Fibroblast of lung (primary cell): ENCODE measurements at regions not wholly inside any gene's neighbourhood (a gene's known extent, or its start where the extent isn't known, plus 50 kb on each side); places are given as distances from the start of the nearest gene placed in this dataset.

Experiments
- DNase-seq, 2 donors: peaks; one replicate each; pipeline versions ENCODE4 v3.0.0 to v3.0.0-alpha.2; 2010; ENCODE audit warnings: low read depth in 2 of 2
- H2AFZ ChIP-seq: 2 replicates; pipeline ENCODE4 v1.5.1; 2012; ENCODE audit warnings: low read length, control low read depth, inconsistent platforms
- H3K27ac ChIP-seq: 2 replicates; pipeline ENCODE4 v1.5.1; 2011; ENCODE audit warnings: low read length, control low read depth; ENCODE audit not compliant: insufficient read depth
- H3K27me3 ChIP-seq: 2 replicates; pipeline ENCODE4 v1.5.1; 2011; ENCODE audit warnings: mild to moderate bottlenecking, low read length; ENCODE audit not compliant: control insufficient read depth, insufficient read depth
- H3K36me3 ChIP-seq: 2 replicates; pipeline ENCODE4 v1.5.1; 2011; ENCODE audit warnings: low read length; ENCODE audit not compliant: control insufficient read depth, insufficient read depth
- H3K4me1 ChIP-seq: 2 replicates; pipeline ENCODE4 v1.5.1; 2011; ENCODE audit warnings: low read length; ENCODE audit not compliant: control insufficient read depth, insufficient read depth; ENCODE audit errors: extremely low read depth
- H3K4me2 ChIP-seq: 2 replicates; pipeline ENCODE4 v1.5.1; 2011; ENCODE audit warnings: low read length, control low read depth; ENCODE audit not compliant: insufficient read depth; ENCODE audit errors: extremely low read depth
- H3K4me3 ChIP-seq, 4 experiments: fragments of 200-600 bp in 1 of 4; sonication (generic) in 1 of 4; replicated peaks in 1 of 4; 2 replicates each; pipeline ENCODE4 v1.5.1; 2011 to 2016; ENCODE audit warnings: low read length in 4 of 4, low read depth in 3 of 4, mild to moderate bottlenecking in 3 of 4, control low read depth in 2 of 4, inconsistent platforms in 1 of 4, mixed read lengths in 1 of 4; ENCODE audit not compliant: insufficient read depth in 1 of 4; ENCODE audit errors: control extremely low read depth in 1 of 4
- H3K79me2 ChIP-seq: 2 replicates; pipeline ENCODE4 v1.5.1; 2012; ENCODE audit warnings: mild to moderate bottlenecking, low read length, inconsistent platforms; ENCODE audit not compliant: control insufficient read depth, insufficient read depth
- H3K9ac ChIP-seq: 2 replicates; pipeline ENCODE4 v1.5.1; 2011; ENCODE audit warnings: mild to moderate bottlenecking, low read length, control low read depth; ENCODE audit not compliant: insufficient read depth
- H3K9me3 ChIP-seq: 2 replicates; pipeline ENCODE4 v1.5.1; 2012; ENCODE audit warnings: low read depth, low read length; ENCODE audit not compliant: control insufficient read depth, insufficient read depth
- H4K20me1 ChIP-seq: 2 replicates; pipeline ENCODE4 v1.5.1; 2011; ENCODE audit warnings: low read length; ENCODE audit not compliant: control insufficient read depth, insufficient read depth; ENCODE audit errors: extremely low read depth
- EZH2 ChIP-seq: IDR thresholded peaks from 2 replicates; pipeline ENCODE4 v1.5.1; 2012; ENCODE audit warnings: low read length, control low read depth, mild to moderate bottlenecking; ENCODE audit errors: missing control alignments
- TF ChIP-seq, protein P1 (sequence below), 2 donors: IDR thresholded peaks in 1 of 2; conservative IDR thresholded peaks in 1 of 2; 1 replicate in 1 of 2; 2 replicates in 1 of 2; pipeline ENCODE4 v1.5.1; 2011 to 2012; ENCODE audit warnings: low read length in 2 of 2, control low read depth in 1 of 2, inconsistent platforms in 1 of 2, low read depth in 1 of 2, mild to moderate bottlenecking in 1 of 2

DNA sequence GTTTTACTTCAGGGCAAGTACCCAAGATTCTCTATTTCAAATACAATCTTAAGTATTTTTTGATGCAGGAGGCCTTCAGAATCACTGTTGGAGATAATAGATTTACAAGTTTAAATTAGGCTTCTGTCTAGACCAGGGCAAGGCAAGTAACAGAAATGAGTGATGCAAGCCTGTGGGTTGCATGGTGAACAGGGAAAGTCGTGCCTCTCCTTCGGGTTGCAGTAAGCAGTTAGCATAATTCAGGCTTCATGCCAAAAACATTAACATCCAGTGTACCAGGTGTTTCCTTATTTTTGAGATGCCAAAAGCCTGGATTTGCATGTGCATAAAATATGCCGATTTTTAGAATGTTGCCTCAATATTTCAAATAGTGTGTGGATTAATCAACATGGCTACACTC lies 369.0 kb downstream of the CAAP1 start:
- Histone ChIP-seq H3K27ac (no peak overlapping the region), H3K9me3 (no peaks in the 10 kb centered on the region), H3K4me1 (no peaks in the 10 kb centered on the region), H3K4me2 (no peak overlapping the region), H3K36me3 (no peaks in the 10 kb centered on the region), H4K20me1 (no peaks in the 10 kb centered on the region), H2AFZ (no peak overlapping the region), H3K4me3 (no peak overlapping the region), H3K79me2 (no peaks in the 10 kb centered on the region), H3K27me3 (no peaks in the 10 kb centered on the region), H3K9ac (no peak overlapping the region)
- no peak for DNase-seq
- TF ChIP-seq, protein P1, sequence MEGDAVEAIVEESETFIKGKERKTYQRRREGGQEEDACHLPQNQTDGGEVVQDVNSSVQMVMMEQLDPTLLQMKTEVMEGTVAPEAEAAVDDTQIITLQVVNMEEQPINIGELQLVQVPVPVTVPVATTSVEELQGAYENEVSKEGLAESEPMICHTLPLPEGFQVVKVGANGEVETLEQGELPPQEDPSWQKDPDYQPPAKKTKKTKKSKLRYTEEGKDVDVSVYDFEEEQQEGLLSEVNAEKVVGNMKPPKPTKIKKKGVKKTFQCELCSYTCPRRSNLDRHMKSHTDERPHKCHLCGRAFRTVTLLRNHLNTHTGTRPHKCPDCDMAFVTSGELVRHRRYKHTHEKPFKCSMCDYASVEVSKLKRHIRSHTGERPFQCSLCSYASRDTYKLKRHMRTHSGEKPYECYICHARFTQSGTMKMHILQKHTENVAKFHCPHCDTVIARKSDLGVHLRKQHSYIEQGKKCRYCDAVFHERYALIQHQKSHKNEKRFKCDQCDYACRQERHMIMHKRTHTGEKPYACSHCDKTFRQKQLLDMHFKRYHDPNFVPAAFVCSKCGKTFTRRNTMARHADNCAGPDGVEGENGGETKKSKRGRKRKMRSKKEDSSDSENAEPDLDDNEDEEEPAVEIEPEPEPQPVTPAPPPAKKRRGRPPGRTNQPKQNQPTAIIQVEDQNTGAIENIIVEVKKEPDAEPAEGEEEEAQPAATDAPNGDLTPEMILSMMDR (conservative IDR thresholded peaks at IDR 0.05 in 1 of 2, IDR thresholded peaks at IDR 0.05 in 1 of 2; ENCODE audit: low read depth in 1 of 2, low read length in 2 of 2): no peak
- TF ChIP-seq EZH2: no peak

DNA sequence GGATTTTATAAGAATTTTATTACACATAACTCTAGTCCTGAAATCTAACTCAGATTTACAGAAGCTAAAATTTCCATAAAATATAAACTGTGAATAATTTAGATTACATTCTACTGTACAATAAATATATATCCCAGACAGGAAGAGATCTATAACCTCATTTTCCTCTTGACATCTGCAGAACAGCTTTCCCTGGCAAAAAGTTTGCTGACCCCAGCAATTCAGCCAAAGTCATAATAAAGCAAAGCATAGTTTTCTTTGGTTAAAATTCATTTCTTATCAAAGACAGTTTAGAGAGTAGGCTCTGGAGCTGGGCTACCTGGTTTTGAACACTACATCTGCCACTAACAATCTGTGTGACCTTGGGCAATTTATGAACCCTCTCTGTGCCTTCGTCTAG lies 372.5 kb downstream of the CAAP1 start:
- no peak for DNase-seq
- no peak overlapping the region for H3K27ac ChIP-seq

DNA sequence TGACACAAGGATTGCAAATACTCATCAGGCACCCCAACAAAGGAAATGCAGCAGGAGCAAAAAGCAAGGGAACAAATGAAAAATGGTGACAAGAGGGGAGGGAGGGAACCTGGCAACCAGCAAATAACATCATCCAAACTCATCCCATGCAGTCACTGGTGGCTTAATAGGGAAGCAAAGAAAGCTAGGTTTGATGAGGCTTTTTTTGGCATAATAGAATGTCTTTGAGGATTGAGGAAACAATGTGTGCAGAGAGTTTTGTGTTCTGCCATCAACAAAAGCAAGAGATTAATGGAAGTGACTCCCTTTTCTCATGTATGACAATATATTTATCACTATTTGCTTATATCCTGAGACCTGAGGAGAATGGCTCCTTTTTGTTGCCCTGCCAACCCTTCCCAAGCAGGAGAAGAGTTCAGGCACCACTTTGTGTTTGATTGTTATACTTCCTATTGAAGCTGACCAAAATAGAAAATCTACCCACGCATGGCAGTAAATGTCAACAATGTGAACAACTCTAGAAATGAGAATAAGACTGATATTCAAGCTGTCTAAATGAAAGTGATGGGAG lies 375.7 kb downstream of the CAAP1 start:
- Histone ChIP-seq H3K79me2 (no peaks in the 10 kb centered on the region), H3K4me1 (no peaks in the 10 kb centered on the region), H3K9ac (no peak overlapping the region), H3K27me3 (no peaks in the 10 kb centered on the region), H3K4me2 (no peak overlapping the region), H4K20me1 (no peaks in the 10 kb centered on the region), H3K27ac (no peak overlapping the region), H3K9me3 (no peaks in the 10 kb centered on the region), H2AFZ (no peak overlapping the region), H3K4me3 (no peak overlapping the region), H3K36me3 (no peaks in the 10 kb centered on the region)
- DNase-seq: no peak
- TF ChIP-seq, protein P1 (conservative IDR thresholded peaks at IDR 0.05 in 1 of 2, IDR thresholded peaks at IDR 0.05 in 1 of 2; ENCODE audit: low read depth in 1 of 2, low read length in 2 of 2): no peak
- TF ChIP-seq EZH2: no peak

More for the DNA sequence above, 372.5 kb downstream of the CAAP1 start:
- Histone ChIP-seq H3K27me3 (no peaks in the 10 kb centered on the region), H3K9me3 (no peaks in the 10 kb centered on the region), H3K9ac (no peak overlapping the region), H4K20me1 (no peaks in the 10 kb centered on the region), H3K4me1 (no peaks in the 10 kb centered on the region), H3K4me2 (no peak overlapping the region), H3K4me3 (no peak overlapping the region), H2AFZ (no peak overlapping the region), H3K36me3 (no peaks in the 10 kb centered on the region), H3K79me2 (no peaks in the 10 kb centered on the region)
- TF ChIP-seq EZH2: no peak
- TF ChIP-seq, protein P1 (conservative IDR thresholded peaks at IDR 0.05 in 1 of 2, IDR thresholded peaks at IDR 0.05 in 1 of 2; ENCODE audit: low read depth in 1 of 2, low read length in 2 of 2): no peak
